Jurkat, Clone E6-1 (cell line): ENCODE measurements at regions not wholly inside any gene's neighbourhood (a gene's known extent, or its start where the extent isn't known, plus 50 kb on each side); places are given as distances from the start of the nearest gene placed in this dataset.

Experiments used
- DNase-seq: peaks from one replicate; pipeline ENCODE4 v3.0.0-alpha.2; 2011; ENCODE audit warnings: low read depth, low spot score
- H3K4me3 ChIP-seq: 2 replicates; pipeline ENCODE4 v1.5.1; 2011; ENCODE audit warnings: mild to moderate bottlenecking, low read length, control low read depth, moderate library complexity

DNA sequence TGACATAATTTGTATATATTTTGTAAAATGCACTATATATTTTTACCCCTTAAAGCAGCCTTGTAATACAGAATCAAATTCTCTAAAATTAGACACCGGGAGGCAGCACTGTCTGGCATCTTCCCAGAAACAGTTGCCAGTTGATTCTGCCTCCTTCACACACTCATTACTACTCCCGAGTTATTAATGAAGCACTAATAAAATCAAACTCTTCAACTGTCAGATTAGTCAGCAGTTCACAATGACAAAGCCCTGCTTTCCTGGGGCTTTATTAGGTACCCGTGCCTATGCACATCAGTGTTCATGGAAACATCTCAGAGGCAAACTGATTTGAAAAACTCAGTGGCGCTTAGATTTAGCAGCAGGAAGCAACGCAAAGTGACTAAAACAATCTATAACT, 103.5 kb upstream of the VEGFC start:
- H3K4me3 ChIP-seq = no peak overlapping the region
- DNase-seq = no peak

DNA sequence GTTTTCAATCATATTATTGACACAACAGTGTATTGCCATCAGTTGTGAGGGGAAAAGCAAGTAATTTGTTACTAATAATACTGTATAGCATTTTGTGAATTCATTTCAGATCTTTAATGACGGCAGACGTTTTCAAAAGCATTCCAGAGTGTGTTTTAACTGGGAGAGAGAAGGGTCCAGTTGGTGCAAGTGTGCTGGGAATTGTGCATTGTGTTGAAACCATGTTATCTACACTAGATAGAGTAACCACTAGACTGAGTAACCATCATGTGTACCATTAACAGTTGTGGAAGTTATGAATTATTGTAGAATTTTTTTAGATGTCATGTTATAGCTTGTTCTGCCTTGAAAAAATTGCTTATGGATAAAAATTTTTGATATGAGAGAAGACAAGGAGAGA, 104.5 kb upstream of the VEGFC start:
- no peak overlapping the region for H3K4me3 ChIP-seq
- no peak for DNase-seq

DNA sequence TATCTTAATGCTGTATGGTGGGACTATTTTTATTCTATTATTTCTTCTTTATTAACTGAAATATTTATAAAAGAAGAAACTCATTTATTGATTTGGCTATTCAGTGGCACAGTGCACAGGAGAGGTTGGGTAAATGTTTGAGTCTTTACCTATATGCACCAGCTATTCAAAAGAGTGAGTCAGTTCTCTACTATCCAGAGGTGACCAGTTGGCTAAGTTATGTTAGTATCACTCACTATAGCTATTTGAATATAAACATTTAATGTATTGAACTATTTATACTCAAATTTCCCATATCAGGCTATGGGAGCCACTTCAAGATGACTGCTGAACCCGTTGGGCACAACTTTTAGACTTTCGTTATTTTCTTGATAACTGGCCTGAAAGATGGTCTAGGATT, 106.1 kb upstream of the VEGFC start:
- no peak for DNase-seq
- H3K4me3 ChIP-seq = no peak overlapping the region

- H3K4me3 ChIP-seq = no peak overlapping the region
- DNase-seq = no peak
Observed at GRCh38 chr4:176902710-176903323, 110.1 kb upstream of the VEGFC start.

DNA sequence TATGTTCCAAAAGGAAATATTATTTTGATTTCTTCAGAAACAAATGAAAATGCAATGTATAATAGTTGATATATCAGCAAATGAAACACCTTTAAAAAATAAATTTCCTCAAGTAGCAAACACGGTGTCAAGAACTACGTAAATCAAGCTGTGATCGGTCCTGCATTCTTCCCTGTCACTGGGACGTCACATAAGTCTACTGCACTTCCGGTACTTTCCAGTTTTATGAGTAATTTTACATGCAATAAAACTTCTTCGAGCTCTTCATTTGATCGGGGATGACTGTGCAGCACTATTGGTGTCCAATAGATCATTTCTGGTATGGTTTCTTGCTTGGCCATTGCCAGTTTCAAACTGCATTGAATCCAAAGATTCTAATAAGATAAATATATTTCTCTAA, 114.0 kb upstream of the VEGFC start:
- H3K4me3 ChIP-seq = no peak overlapping the region

GRCh38 chr4:176910646-176911045, 117.9 kb upstream of the VEGFC start:
- H3K4me3 ChIP-seq = no peak overlapping the region
- no peak for DNase-seq

More for the DNA sequence above, 114.0 kb upstream of the VEGFC start:
- no peak for DNase-seq

- H3K4me3 ChIP-seq = no peak overlapping the region
- DNase-seq = no peak
Observed at GRCh38 chr4:176919631-176920030, 126.9 kb upstream of the VEGFC start.

DNA sequence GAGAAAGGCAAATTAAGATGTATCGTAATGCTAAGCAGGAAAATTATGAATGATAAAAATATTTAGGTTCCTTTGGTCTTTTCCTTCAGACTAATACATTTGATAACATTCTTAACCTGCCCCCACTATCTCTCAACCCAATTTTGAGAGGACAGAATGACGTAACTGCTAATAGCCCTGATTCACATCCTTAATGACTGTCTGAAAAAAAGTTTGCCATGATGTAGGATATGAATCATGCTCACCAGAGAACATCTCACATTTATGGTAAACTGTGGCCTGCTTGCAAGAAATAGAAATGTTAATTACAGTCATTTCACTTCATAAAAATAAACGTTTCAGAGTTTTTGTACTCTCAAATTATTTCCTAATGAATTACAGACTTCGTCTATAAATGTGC, 128.0 kb upstream of the VEGFC start:
- H3K4me3 ChIP-seq = no peak overlapping the region
- no peak for DNase-seq

GRCh38 chr4:176921256-176921655, 128.5 kb upstream of the VEGFC start:
- DNase-seq = no peak
- no peak overlapping the region for H3K4me3 ChIP-seq

GRCh38 chr4:176924238-176924637, 131.5 kb upstream of the VEGFC start:
- no peak for DNase-seq
- H3K4me3 ChIP-seq = no peak overlapping the region

GRCh38 chr4:176925962-176926361, 133.2 kb upstream of the VEGFC start:
- no peak for DNase-seq
- H3K4me3 ChIP-seq = no peak overlapping the region

DNA sequence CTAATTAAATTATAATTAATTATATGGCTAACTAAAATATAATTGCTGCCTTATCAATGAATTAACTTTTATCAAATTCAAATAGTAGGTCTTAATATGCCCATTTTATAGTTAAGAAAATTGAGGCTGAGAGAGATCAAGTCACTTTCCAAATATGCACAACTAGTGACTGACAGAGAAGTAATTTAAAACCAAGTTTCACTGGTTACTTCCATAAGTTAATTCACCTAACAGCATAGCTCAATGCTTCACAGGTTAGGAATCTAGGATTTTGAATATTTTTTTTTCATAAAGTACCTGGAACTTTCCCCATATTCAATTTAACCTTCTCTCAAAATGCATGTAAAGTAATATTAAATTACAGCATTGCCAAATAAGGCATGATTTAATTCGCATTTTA, 134.4 kb upstream of the VEGFC start:
- no peak for DNase-seq
- H3K4me3 ChIP-seq = no peak overlapping the region

DNA sequence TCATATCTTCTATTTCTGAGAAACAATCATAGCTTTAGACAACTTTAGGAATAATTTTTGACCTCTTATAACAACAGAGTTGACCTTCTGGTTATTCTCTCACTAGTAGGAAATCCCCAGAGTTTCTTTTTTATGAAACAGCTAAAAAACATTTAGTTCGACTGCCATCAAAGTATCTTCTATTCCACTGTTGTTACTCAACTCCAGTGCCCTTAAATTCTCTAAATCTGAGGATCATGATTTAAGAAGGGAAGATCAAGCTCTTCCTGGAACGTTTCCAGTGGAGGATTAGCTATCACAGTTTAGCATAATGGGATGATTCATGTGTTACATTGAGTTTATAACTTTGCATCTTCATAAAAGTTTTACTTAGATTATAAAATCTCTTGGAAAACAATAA, 134.9 kb upstream of the VEGFC start:
- no peak overlapping the region for H3K4me3 ChIP-seq
- DNase-seq = no peak

GRCh38 chr4:176939445-176939844, 146.7 kb upstream of the VEGFC start:
- DNase-seq = no peak
- H3K4me3 ChIP-seq = no peak overlapping the region

- no peak for DNase-seq
- no peak overlapping the region for H3K4me3 ChIP-seq
Observed at GRCh38 chr4:176945334-176945733, 152.6 kb upstream of the VEGFC start.

- H3K4me3 ChIP-seq = no peak overlapping the region
- no peak for DNase-seq
Observed at GRCh38 chr4:176949029-176949428, 156.3 kb upstream of the VEGFC start.

DNA sequence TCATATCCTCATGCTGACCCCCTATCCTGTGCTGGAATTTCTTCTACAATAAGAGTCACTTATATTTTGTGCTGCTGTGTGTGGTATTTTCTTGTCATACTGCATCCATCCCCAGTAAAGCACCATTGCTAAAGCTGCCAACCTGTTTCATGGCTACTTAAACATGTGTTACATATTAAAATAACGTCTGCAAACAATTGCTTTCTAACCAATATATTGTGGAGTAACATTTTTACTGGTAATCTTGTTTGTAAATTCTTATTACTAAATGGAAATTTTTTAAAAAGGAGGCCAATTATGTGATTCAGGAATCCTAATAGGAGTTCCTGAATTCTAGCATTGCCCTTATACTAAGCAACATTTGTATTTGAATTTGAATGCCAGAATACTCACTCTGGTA, 160.3 kb upstream of the VEGFC start:
- DNase-seq = no peak
- no peak overlapping the region for H3K4me3 ChIP-seq

- DNase-seq = no peak
- no peak overlapping the region for H3K4me3 ChIP-seq
Observed at GRCh38 chr4:176957353-176958118, 164.8 kb upstream of the VEGFC start.

DNA sequence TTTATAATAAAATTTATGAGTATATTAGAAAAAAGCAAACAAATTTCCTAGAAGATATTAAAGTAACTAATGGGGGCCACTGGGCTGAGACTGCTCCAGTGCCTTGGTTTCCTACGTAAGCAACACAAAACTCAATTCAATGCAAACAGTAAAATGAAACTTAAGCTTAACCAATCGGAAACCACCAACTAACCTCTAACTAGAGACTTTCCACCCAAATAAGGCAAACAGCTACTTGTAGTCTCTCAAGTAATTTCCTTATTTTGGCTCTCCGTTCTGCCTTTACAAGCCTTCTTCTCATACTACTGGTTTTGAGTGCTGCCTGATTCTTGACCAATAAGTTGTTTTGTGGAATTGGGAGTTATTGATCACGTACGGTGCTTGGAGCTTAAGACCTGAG, 167.3 kb upstream of the VEGFC start:
- no peak for DNase-seq
- no peak overlapping the region for H3K4me3 ChIP-seq

DNA sequence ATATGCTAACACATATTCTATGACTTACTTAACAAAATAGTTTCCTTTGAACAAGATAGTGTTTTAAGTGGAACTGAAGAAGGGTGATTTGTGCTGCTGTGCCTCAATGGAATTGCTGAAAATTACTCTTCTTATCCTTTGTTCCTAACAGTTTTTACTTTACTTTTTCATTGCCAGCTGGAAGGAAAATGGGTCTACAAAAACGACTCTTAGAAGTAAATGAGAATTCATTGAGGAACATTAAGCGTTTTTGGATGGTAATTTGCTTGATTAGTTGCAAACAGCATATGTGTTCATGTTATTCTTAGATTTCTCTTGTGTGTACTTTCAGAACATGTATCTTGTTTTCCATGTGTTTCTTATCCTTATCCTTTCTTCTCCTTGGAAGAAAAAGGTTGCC, 170.4 kb upstream of the VEGFC start:
- DNase-seq = no peak
- no peak overlapping the region for H3K4me3 ChIP-seq

GRCh38 chr4:176964116-176964691, 171.5 kb upstream of the VEGFC start:
- peak; percentile 23 for DNase-seq

More at GRCh38 chr4:176964116-176964691, 171.5 kb upstream of the VEGFC start:
- H3K4me3 ChIP-seq = no peak overlapping the region
